SW 1271 (cell line): ENCODE measurements at regions not wholly inside any gene's neighbourhood (a gene's known extent, or its start where the extent isn't known, plus 50 kb on each side); places are given as distances from the start of the nearest gene placed in this dataset.
"Not testable (repeated sequence)": the region's sequence is repeated elsewhere in the genome, so short reads cannot be mapped to it uniquely, and the experiment has no call there.

Experiments used
- DNase-seq, 2 experiments: peaks; one replicate each; lab custom pipeline; 2025; lab: John Stamatoyannopoulos, UW

- DNase-seq = peak in 1 of 2 experiments; percentile 37
Measured at GRCh38 chr6:16947375-16948015, 154.4 kb upstream of the STMND1 start.

- no peak for DNase-seq
Measured at GRCh38 chr6:16944596-16944995, 157.3 kb upstream of the STMND1 start.

- no peak for DNase-seq
Measured at GRCh38 chr6:16939839-16940238, 162.0 kb upstream of the STMND1 start.

GRCh38 chr6:16939351-16939750 lies 162.5 kb upstream of the STMND1 start:
- no peak for DNase-seq

- DNase-seq = no peak
Measured at GRCh38 chr6:16936893-16937292, 165.0 kb upstream of the STMND1 start.

- DNase-seq = no peak
Measured at GRCh38 chr6:16933961-16934360, 167.9 kb upstream of the STMND1 start.

- DNase-seq = no peak
Measured at GRCh38 chr6:16933532-16933931, 168.3 kb upstream of the STMND1 start.

GRCh38 chr6:16932920-16933319 lies 168.9 kb upstream of the STMND1 start:
- no peak for DNase-seq

- DNase-seq = not testable (repeated sequence)
Measured at GRCh38 chr6:16931079-16931478, 169.8 kb upstream of the ATXN1 start.

- DNase-seq = no peak
Measured at GRCh38 chr6:16930432-16930831, 169.2 kb upstream of the ATXN1 start.

- no peak for DNase-seq
Measured at GRCh38 chr6:16929809-16930208, 168.5 kb upstream of the ATXN1 start.

- no peak for DNase-seq
Measured at GRCh38 chr6:16928387-16928786, 167.1 kb upstream of the ATXN1 start.

- no peak for DNase-seq
Measured at GRCh38 chr6:16927205-16927604, 165.9 kb upstream of the ATXN1 start.

- no peak for DNase-seq
Measured at GRCh38 chr6:16925461-16925860, 164.2 kb upstream of the ATXN1 start.

- no peak for DNase-seq
Measured at GRCh38 chr6:16922282-16922681, 161.0 kb upstream of the ATXN1 start.

- no peak for DNase-seq
Measured at GRCh38 chr6:16921399-16922110, 160.3 kb upstream of the ATXN1 start.

GRCh38 chr6:16918586-16918985 lies 157.3 kb upstream of the ATXN1 start:
- DNase-seq = no peak

- no peak for DNase-seq
Measured at GRCh38 chr6:16914184-16914583, 152.9 kb upstream of the ATXN1 start.

- DNase-seq = no peak
Measured at GRCh38 chr6:16912756-16913155, 151.5 kb upstream of the ATXN1 start.

GRCh38 chr6:16911088-16911487 lies 149.8 kb upstream of the ATXN1 start:
- DNase-seq = no peak

GRCh38 chr6:16909658-16910360 lies 148.5 kb upstream of the ATXN1 start:
- DNase-seq = no peak

- no peak for DNase-seq
Measured at GRCh38 chr6:16907991-16908390, 146.7 kb upstream of the ATXN1 start.

GRCh38 chr6:16904957-16905356 lies 143.7 kb upstream of the ATXN1 start:
- no peak for DNase-seq
